ENCODE measurements at regions not wholly inside any gene's neighbourhood (a gene's known extent, or its start where the extent isn't known, plus 50 kb on each side); places are given as distances from the start of the nearest gene placed in this dataset.
"Not testable (repeated sequence)": the region's sequence is repeated elsewhere in the genome, so short reads cannot be mapped to it uniquely, and the experiment has no call there.

DNA sequence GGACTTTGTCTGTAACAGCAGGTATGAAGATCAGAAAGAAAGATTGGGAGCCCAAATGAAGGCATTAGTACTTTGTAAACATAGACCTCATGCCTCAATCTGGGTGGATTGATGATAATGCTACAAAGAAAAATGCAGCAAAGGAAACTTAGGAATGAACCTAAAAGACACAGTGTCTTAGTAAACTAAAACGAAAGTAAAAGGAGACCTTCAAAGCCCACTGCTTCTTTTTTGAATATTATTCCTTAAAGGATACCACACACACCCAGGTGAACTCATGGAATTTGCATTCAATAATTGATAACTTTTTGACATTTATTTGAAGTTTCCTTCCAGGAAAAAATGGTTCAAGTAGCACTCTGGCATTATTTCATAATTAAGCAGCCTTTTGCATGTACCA, 543.2 kb downstream of the TTLL7 start:
- H3K36me3 ChIP-seq; intact Hi-C loops (cut with DNase I); H3K27me3 ChIP-seq; H3K9me3 ChIP-seq; ATAC-seq; DNase-seq: not testable (repeated sequence)
- H3K27ac ChIP-seq: peak overlapping the region in 2 of 12 donors; percentile 18 to 33
- 32 to 59% (median 44%) methylated on average over 1 of the region's 1 CpG for WGBS, 4 donors
- peak overlapping the region in 1 of 12 donors; percentile 6 for H3K4me3 ChIP-seq
- peaks cover 0 to 15% (median 0%) of the 10 kb centered on the region in 12 donors for H3K4me1 ChIP-seq

DNA sequence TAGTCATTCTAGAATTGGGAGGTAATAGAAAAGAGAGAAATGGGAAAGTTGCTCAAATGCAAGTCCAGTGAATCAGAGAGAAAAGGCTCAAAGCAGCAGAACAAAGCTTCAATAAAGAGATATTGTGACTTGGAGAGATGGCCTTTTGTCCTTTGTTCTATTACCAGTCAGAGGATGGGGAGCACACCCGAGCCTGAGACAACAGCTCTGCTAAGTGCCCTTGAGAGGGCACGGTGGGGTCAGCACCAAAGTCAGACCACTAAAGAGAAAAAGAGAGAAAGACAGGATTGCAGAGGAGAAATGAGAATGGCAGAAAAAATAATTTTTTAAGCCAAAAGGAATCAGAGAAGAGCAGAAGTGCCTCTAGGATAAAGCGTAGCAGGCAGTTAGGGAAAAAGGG, 553.1 kb downstream of the TTLL7 start:
- H3K27ac ChIP-seq; intact Hi-C loops (cut with DNase I); H3K4me3 ChIP-seq; H3K4me1 ChIP-seq; H3K9me3 ChIP-seq; DNase-seq; H3K27me3 ChIP-seq; H3K36me3 ChIP-seq; ATAC-seq: not testable (repeated sequence)
- 81 to 94% (median 89%) methylated on average over 2 to 3 of the region's 3 CpGs for WGBS, 4 donors

DNA sequence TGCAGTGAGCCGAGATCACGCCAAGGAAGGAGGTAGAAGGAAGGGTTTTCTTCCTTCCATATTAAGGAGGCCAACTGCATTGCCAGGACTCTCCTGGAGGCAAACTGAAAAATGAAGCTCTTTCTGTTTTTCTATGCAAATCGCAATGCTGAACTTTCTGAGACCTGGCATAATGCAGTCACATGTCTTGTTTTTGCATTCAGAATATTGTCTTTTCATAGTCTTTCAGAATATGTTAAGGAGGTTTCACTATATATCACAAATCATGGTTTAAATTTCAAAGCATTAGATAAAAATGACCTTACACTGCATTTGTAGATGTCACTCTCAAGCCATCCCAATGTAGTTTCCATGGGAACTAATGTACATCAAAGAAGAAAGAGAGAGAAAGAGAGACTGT, 556.5 kb downstream of the TTLL7 start:
- H3K27ac ChIP-seq; H3K27me3 ChIP-seq; H3K4me1 ChIP-seq; intact Hi-C loops (cut with DNase I); H3K9me3 ChIP-seq; H3K4me3 ChIP-seq; ATAC-seq; H3K36me3 ChIP-seq; DNase-seq: not testable (repeated sequence)
- WGBS, 4 donors: 93 to 99% (median 98%) methylated on average over 2 to 3 of the region's 3 CpGs

- H3K27ac ChIP-seq; H3K36me3 ChIP-seq; DNase-seq; ATAC-seq; H3K4me3 ChIP-seq; H3K4me1 ChIP-seq; intact Hi-C loops (cut with DNase I); H3K9me3 ChIP-seq; H3K27me3 ChIP-seq: not testable (repeated sequence)
- 64 to 77% (median 66%) methylated on average over 3 of the region's 3 CpGs for WGBS, 4 donors
Observed at GRCh38 chr1:83440586-83440985, 558.3 kb downstream of the TTLL7 start.

DNA sequence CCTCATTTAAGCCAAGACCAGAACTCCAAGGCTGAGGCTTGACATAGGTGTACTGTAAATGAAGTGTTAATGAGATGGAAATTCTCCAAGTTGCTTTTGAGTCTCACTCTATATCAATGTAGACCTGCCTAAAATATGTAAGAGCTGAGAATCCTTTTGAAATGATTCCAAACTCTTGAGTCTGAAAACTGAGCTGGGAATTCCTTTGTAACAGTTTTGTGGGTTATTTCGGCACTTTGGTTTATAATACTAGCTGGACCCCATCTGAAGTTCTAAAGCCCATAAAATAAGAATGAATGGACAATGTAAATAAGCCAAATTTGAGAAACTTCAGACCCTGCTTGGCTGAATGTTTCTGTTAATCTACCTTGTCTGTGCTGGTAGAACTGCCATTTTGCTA, 558.9 kb downstream of the TTLL7 start:
- 95 to 100% (median 98%) methylated on average over 1 of the region's 1 CpG for WGBS, 4 donors
- H3K4me1 ChIP-seq; H3K27me3 ChIP-seq; ATAC-seq; intact Hi-C loops (cut with DNase I); H3K9me3 ChIP-seq; H3K36me3 ChIP-seq; DNase-seq; H3K4me3 ChIP-seq; H3K27ac ChIP-seq: not testable (repeated sequence)

DNA sequence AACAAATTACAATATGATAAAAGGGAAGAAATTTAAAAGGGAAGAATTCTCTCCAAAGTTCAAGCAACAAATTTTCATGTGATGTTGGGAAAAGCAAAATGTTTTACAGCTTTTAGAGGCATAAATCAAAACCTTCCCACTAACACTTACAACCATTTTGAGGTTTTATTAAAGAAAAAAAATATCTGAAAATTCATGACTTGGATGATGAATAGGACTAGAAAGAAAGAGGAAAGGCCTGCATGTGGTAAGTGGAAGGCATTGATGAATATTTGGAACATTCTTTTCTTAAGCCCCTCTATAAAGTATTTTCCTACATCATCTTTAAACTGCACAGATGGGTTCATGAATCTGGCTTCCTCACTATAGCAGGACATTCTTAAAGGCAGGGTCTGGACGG, 560.6 kb downstream of the TTLL7 start:
- intact Hi-C loops (cut with DNase I); ATAC-seq; H3K4me3 ChIP-seq; H3K27ac ChIP-seq; DNase-seq; H3K36me3 ChIP-seq; H3K4me1 ChIP-seq; H3K27me3 ChIP-seq; H3K9me3 ChIP-seq: not testable (repeated sequence)
- 84 to 96% (median 94%) methylated on average over 1 of the region's 1 CpG for WGBS, 4 donors

DNA sequence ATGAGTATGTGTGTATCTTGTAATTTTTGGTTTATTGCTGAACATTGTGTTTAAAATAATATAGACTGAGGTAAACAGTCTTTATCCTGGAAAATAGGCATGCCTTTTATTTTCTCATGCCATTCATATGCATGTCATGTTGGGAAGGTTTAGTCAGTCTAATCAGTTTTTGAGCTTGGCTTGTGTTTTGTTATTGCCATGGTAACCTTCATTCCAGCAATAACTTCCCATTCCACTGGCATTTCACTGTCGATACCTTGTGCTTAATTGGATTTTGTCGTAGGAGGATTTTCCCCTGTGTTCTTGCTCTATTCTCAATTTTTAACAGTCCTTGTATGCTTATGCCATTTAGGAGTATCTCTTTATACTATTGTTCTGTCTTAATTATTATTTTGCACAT, 563.6 kb downstream of the TTLL7 start:
- H3K4me1 ChIP-seq; ATAC-seq; H3K4me3 ChIP-seq; intact Hi-C loops (cut with DNase I); DNase-seq; H3K27ac ChIP-seq; H3K27me3 ChIP-seq; H3K9me3 ChIP-seq; H3K36me3 ChIP-seq: not testable (repeated sequence)
- 47 to 81% (median 61%) methylated on average over 2 of the region's 2 CpGs for WGBS, 4 donors

GRCh38 chr1:83427566-83427965, 571.4 kb downstream of the TTLL7 start:
- H3K4me1 ChIP-seq; ATAC-seq; intact Hi-C loops (cut with DNase I); H3K4me3 ChIP-seq; H3K9me3 ChIP-seq; H3K27me3 ChIP-seq; H3K27ac ChIP-seq; DNase-seq; H3K36me3 ChIP-seq: not testable (repeated sequence)
- WGBS, 4 donors: 91 to 99% (median 97%) methylated on average over 2 of the region's 2 CpGs

DNA sequence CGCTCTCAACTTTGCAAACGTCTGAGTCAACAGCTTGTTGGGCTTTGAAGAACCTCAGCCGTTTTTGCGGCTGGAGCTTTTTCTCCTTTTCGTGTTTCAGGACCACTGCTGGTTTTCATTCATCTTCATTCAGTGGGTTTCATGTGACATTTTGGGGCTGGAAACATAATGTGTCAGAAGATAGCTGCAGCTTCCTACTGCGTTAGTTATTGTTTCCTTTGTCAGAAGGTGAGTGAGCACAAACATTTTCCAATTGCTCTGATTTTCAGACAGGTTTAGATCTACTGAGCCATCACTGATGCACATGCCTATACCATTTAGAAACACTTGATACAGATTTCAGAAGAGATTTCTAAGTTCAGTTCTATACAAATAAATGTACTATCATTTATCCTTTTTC, 575.5 kb downstream of the TTLL7 start:
- WGBS, 4 donors: 83 to 95% (median 93%) methylated on average over 6 of the region's 6 CpGs
- intact Hi-C loops (cut with DNase I); H3K4me3 ChIP-seq; H3K36me3 ChIP-seq; DNase-seq; H3K27ac ChIP-seq; ATAC-seq; H3K27me3 ChIP-seq; H3K4me1 ChIP-seq; H3K9me3 ChIP-seq: not testable (repeated sequence)
